MCF 10A (cell line): ENCODE measurements at regions not wholly inside any gene's neighbourhood (a gene's known extent, or its start where the extent isn't known, plus 50 kb on each side); places are given as distances from the start of the nearest gene placed in this dataset.

Source experiments
- BruUV-seq: library from RNA; stranded (reverse); fragments of 400-500 nt; replicated peaks from 2 replicates; lab custom pipeline; 2021; lab: Mats Ljungman, UMichigan
- CTCF ChIA-PET: fragments of 300-600 bp; sonication (Branson Sonifier 250); formaldehyde crosslinking; extraction: SDS; loops from one replicate; lab custom pipeline; 2021; ENCODE audit warnings: antibody characterized with exemption, inconsistent platforms; lab: Yijun Ruan, JAX
- POLR2A ChIA-PET: fragments of 300-600, 350-650 bp; sonication (Branson Sonifier 250); formaldehyde crosslinking; extraction: SDS; loops from one replicate; lab custom pipeline; 2020; ENCODE audit warnings: antibody characterized with exemption, inconsistent platforms; lab: Yijun Ruan, JAX
- DNase-seq: peaks from one replicate; pipeline ENCODE4 v3.0.0-alpha.2; 2018; ENCODE audit not compliant: unreplicated experiment
- H3K27ac Mint-ChIP-seq: one replicate; pipeline ENCODE4 v1.8.0; 2022; ENCODE audit warnings: mild to moderate bottlenecking, low read depth, mixed read lengths; ENCODE audit not compliant: unreplicated experiment
- H3K27me3 Mint-ChIP-seq: one replicate; pipeline ENCODE4 v1.8.0; 2022; ENCODE audit warnings: mixed read lengths; ENCODE audit not compliant: insufficient read depth, unreplicated experiment
- H3K36me3 Mint-ChIP-seq: one replicate; pipeline ENCODE4 v1.8.0; 2022; ENCODE audit warnings: mild to moderate bottlenecking, moderate library complexity, mixed read lengths; ENCODE audit not compliant: insufficient read depth, unreplicated experiment
- H3K4me1 Mint-ChIP-seq: one replicate; pipeline ENCODE4 v1.8.0; 2022; ENCODE audit warnings: mixed read lengths; ENCODE audit not compliant: insufficient read depth, unreplicated experiment
- H3K4me3 Mint-ChIP-seq: one replicate; pipeline ENCODE4 v1.8.0; 2022; ENCODE audit warnings: mild to moderate bottlenecking, moderate library complexity, mixed read lengths; ENCODE audit not compliant: unreplicated experiment
- H3K9me3 Mint-ChIP-seq: one replicate; pipeline ENCODE4 v1.8.0; 2022; ENCODE audit warnings: mixed read lengths; ENCODE audit not compliant: unreplicated experiment
- CTCF ChIP-seq: fragments of 200-600 bp; IDR thresholded peaks from one replicate; pipeline ENCODE4 v1.8.0; 2022; ENCODE audit warnings: antibody characterized with exemption, mild to moderate bottlenecking; ENCODE audit not compliant: unreplicated experiment
- intact Hi-C: fragments of 100-400 bp; cut with micrococcal nuclease; formaldehyde crosslinking; loops from 2 replicates; pipeline ENCODE4 v1.14.1; 2022

GRCh38 chr15:31178705-31179104, 77.2 kb upstream of the TRPM1 start:
- intact Hi-C loops, result no loop called here
- CTCF ChIA-PET, result interaction anchor here (0.9 to 1.0 kb wide), 2 partner anchors 19 to 146 kb away, joined by 3 to 5 read pairs; no protein-coding TSS in a partner anchor
- Mint-ChIP-seq H3K27ac (no peak overlapping the region), H3K36me3 (no peaks in the 10 kb centered on the region), H3K4me1 (no peaks in the 10 kb centered on the region), H3K27me3 (no peaks in the 10 kb centered on the region), H3K4me3 (no peak overlapping the region), H3K9me3 (peaks cover 5% of the 10 kb centered on the region)
- no TSS peak for BruUV-seq
- POLR2A ChIA-PET, result no interaction called here
- no peak for TF ChIP-seq CTCF
- DNase-seq, result no peak

- Mint-ChIP-seq H3K36me3 (no peaks in the 10 kb centered on the region), H3K27me3 (no peaks in the 10 kb centered on the region), H3K4me1 (no peaks in the 10 kb centered on the region), H3K9me3 (peaks cover 5% of the 10 kb centered on the region), H3K27ac (no peak overlapping the region), H3K4me3 (no peak overlapping the region)
- intact Hi-C loops, result no loop called here
- DNase-seq, result no peak
- POLR2A ChIA-PET, result no interaction called here
- CTCF ChIA-PET, result interaction anchor here (0.6 kb wide), 1 partner anchor 256 kb away, joined by 3 read pairs; no protein-coding TSS in a partner anchor
- BruUV-seq, result no TSS peak
- TF ChIP-seq CTCF, result no peak
Measured at GRCh38 chr15:31179693-31180092, 78.2 kb upstream of the TRPM1 start.

GRCh38 chr15:31193291-31193690, 91.8 kb upstream of the TRPM1 start:
- DNase-seq, result no peak
- no peak for TF ChIP-seq CTCF
- peaks cover 4% of the 10 kb centered on the region for H3K27me3 Mint-ChIP-seq
- BruUV-seq, result no TSS peak
- ChIA-PET CTCF (interaction anchor here (1.1 kb wide), 1 partner anchor 70 kb away, joined by 4 read pairs; no protein-coding TSS in a partner anchor), POLR2A (no interaction called here)
- H3K36me3 Mint-ChIP-seq, result no peaks in the 10 kb centered on the region
- no peak overlapping the region for H3K4me3 Mint-ChIP-seq
- H3K27ac Mint-ChIP-seq, result no peak overlapping the region
- intact Hi-C loops, result no loop called here
- no peaks in the 10 kb centered on the region for H3K4me1 Mint-ChIP-seq
- H3K9me3 Mint-ChIP-seq, result peaks cover 14% of the 10 kb centered on the region

- peak; percentile 16 for DNase-seq
- intact Hi-C loops, result no loop called here
- no peaks in the 10 kb centered on the region for H3K9me3 Mint-ChIP-seq
- ChIA-PET POLR2A (no interaction called here), CTCF (no interaction called here)
- H3K4me1 Mint-ChIP-seq, result peaks cover 6% of the 10 kb centered on the region
- no peaks in the 10 kb centered on the region for H3K36me3 Mint-ChIP-seq
- no TSS peak for BruUV-seq
- no peak for TF ChIP-seq CTCF
- H3K27me3 Mint-ChIP-seq, result peaks cover 11% of the 10 kb centered on the region
- H3K27ac Mint-ChIP-seq, result no peak overlapping the region
- H3K4me3 Mint-ChIP-seq, result no peak overlapping the region
Measured at GRCh38 chr15:31195871-31196270, 94.3 kb upstream of the TRPM1 start.
